Endodermal cell (in vitro differentiated cells): ENCODE measurements at regions not wholly inside any gene's neighbourhood (a gene's known extent, or its start where the extent isn't known, plus 50 kb on each side); places are given as distances from the start of the nearest gene placed in this dataset.

ENCODE experiments used
- DNase-seq: peaks from one replicate; pipeline ENCODE4 v3.0.0-alpha.2; 2017
- H3K27ac ChIP-seq: 2 replicates; pipeline ENCODE4 v1.5.1; 2013; ENCODE audit warnings: mild to moderate bottlenecking, low read depth, low read length, moderate library complexity
- H3K27me3 ChIP-seq: 2 replicates; pipeline ENCODE4 v1.6.1; 2013; ENCODE audit warnings: mild to moderate bottlenecking, low read length, moderate library complexity; ENCODE audit not compliant: insufficient read depth, control insufficient read depth, poor library complexity, severe bottlenecking
- H3K36me3 ChIP-seq: 2 replicates; pipeline ENCODE4 v1.7.0; 2013; ENCODE audit warnings: mild to moderate bottlenecking, low read length, moderate library complexity; ENCODE audit not compliant: control insufficient read depth, insufficient read depth
- H3K4me1 ChIP-seq: one replicate; pipeline ENCODE4 v1.7.0; 2013; ENCODE audit warnings: low read length; ENCODE audit not compliant: control insufficient read depth, insufficient read depth
- H3K4me3 ChIP-seq: 2 replicates; pipeline ENCODE4 v1.5.1; 2013; ENCODE audit warnings: mild to moderate bottlenecking, low read length, moderate library complexity
- H3K9ac ChIP-seq: 2 replicates; pipeline ENCODE4 v1.6.1; 2013; ENCODE audit warnings: mild to moderate bottlenecking, low read length, moderate library complexity; ENCODE audit not compliant: poor library complexity, severe bottlenecking; ENCODE audit errors: extremely low read depth
- H3K9me3 ChIP-seq: 2 replicates; pipeline ENCODE4 v1.6.1; 2013; ENCODE audit warnings: mild to moderate bottlenecking, low read length, moderate library complexity; ENCODE audit not compliant: control insufficient read depth
- H3K27ac Mint-ChIP-seq: 2 replicates; pipeline ENCODE4 v1.8.0; 2020; ENCODE audit warnings: mixed read lengths
- H3K27me3 Mint-ChIP-seq: 2 replicates; pipeline ENCODE4 v1.8.0; 2021; ENCODE audit warnings: mild to moderate bottlenecking, mixed read lengths; ENCODE audit not compliant: insufficient read depth
- H3K36me3 Mint-ChIP-seq: 2 replicates; pipeline ENCODE4 v1.8.0; 2020; ENCODE audit warnings: low read depth, mixed read lengths
- H3K4me1 Mint-ChIP-seq: 2 replicates; pipeline ENCODE4 v1.8.0; 2020; ENCODE audit warnings: mixed read lengths
- H3K4me3 Mint-ChIP-seq: 2 replicates; pipeline ENCODE4 v1.8.0; 2020; ENCODE audit warnings: mild to moderate bottlenecking, moderate library complexity, mixed read lengths
- H3K9me3 Mint-ChIP-seq: 2 replicates; pipeline ENCODE4 v1.8.0; 2020; ENCODE audit warnings: mild to moderate bottlenecking, mixed read lengths
- CTCF ChIP-seq: fragments of 200-600 bp; sonication (generic); conservative IDR thresholded peaks from 2 replicates; pipeline ENCODE4 v1.5.0; 2021; ENCODE audit warnings: antibody characterized with exemption, mild to moderate bottlenecking
- WGBS, 2 experiments: methylation state at CpG; one replicate each; pipeline versions ENCODE4 v1.1.5 to v1.1.7; 2013; ENCODE audit warnings: missing lambda C conversion rate in 2 of 2, mixed read lengths in 1 of 2; ENCODE audit not compliant: insufficient coverage in 1 of 2, insufficient read length in 1 of 2; 5-methylcytosine and 5-hydroxymethylcytosine counted together

GRCh38 chr2:65788556-65788955, 356.2 kb upstream of the SPRED2 start:
- Histone ChIP-seq H3K4me1 (no peaks in the 10 kb centered on the region), H3K36me3 (no peaks in the 10 kb centered on the region), H3K27me3 (no peaks in the 10 kb centered on the region), H3K9me3 (no peaks in the 10 kb centered on the region), H3K27ac (no peak overlapping the region), H3K9ac (no peak overlapping the region), H3K4me3 (no peak overlapping the region)
- DNase-seq = no peak
- TF ChIP-seq CTCF = no peak
- Mint-ChIP-seq H3K27me3 (peaks cover 12% of the 10 kb centered on the region), H3K36me3 (no peaks in the 10 kb centered on the region), H3K4me3 (no peak overlapping the region), H3K9me3 (no peaks in the 10 kb centered on the region), H3K4me1 (peaks cover 3% of the 10 kb centered on the region), H3K27ac (no peak overlapping the region)
- 95 to 97% methylated on average over 4 to 5 of the region's 5 CpGs for WGBS, 2 experiments

GRCh38 chr2:65786765-65787164, 354.4 kb upstream of the SPRED2 start:
- Histone ChIP-seq H3K9ac (no peak overlapping the region), H3K9me3 (no peaks in the 10 kb centered on the region), H3K4me1 (no peaks in the 10 kb centered on the region), H3K4me3 (no peak overlapping the region), H3K36me3 (no peaks in the 10 kb centered on the region), H3K27me3 (no peaks in the 10 kb centered on the region), H3K27ac (no peak overlapping the region)
- TF ChIP-seq CTCF = no peak
- Mint-ChIP-seq H3K27me3 (peaks cover 10% of the 10 kb centered on the region), H3K27ac (no peak overlapping the region), H3K4me3 (no peak overlapping the region), H3K36me3 (no peaks in the 10 kb centered on the region), H3K9me3 (no peaks in the 10 kb centered on the region), H3K4me1 (peaks cover 3% of the 10 kb centered on the region)
- DNase-seq = no peak
- 86 to 90% methylated on average over 1 of the region's 1 CpG for WGBS, 2 experiments

GRCh38 chr2:65786007-65786717, 353.8 kb upstream of the SPRED2 start:
- no peak for DNase-seq
- Mint-ChIP-seq H3K27ac (no peak overlapping the region), H3K4me3 (no peak overlapping the region), H3K27me3 (peaks cover 10% of the 10 kb centered on the region), H3K4me1 (peaks cover 3% of the 10 kb centered on the region), H3K9me3 (no peaks in the 10 kb centered on the region), H3K36me3 (no peaks in the 10 kb centered on the region)
- Histone ChIP-seq H3K9ac (no peak overlapping the region), H3K9me3 (no peaks in the 10 kb centered on the region), H3K36me3 (no peaks in the 10 kb centered on the region), H3K4me1 (no peaks in the 10 kb centered on the region), H3K27ac (no peak overlapping the region), H3K27me3 (no peaks in the 10 kb centered on the region), H3K4me3 (no peak overlapping the region)
- WGBS, 2 experiments = 95 to 100% methylated on average over 1 to 2 of the region's 2 CpGs
- TF ChIP-seq CTCF = no peak
